ENCODE measurements at regions not wholly inside any gene's neighbourhood (a gene's known extent, or its start where the extent isn't known, plus 50 kb on each side); places are given as distances from the start of the nearest gene placed in this dataset.

DNA sequence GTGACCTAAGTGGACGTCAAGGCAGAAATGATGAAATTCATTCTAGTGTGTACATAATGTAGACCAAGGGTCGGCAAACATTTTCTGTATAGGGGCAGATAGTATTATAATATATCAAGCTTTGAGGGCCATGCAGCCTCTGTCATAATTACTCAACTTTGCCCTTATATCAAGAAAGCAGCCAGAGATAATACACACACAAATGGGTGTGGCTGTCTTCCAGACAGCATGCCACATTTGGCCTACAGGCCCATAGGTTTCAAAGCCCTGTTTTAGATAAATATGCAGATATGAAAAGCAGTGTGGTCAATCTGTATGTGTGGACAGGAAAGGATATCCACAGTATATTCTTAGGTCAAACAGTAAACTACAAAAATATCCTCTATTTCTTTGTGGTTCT, 320.1 kb upstream of the FMN2 start:
- H3K4me3 ChIP-seq (ENCODE audit: low read depth, low read length) = no peak overlapping the region
- TF ChIP-seq, protein P1, sequence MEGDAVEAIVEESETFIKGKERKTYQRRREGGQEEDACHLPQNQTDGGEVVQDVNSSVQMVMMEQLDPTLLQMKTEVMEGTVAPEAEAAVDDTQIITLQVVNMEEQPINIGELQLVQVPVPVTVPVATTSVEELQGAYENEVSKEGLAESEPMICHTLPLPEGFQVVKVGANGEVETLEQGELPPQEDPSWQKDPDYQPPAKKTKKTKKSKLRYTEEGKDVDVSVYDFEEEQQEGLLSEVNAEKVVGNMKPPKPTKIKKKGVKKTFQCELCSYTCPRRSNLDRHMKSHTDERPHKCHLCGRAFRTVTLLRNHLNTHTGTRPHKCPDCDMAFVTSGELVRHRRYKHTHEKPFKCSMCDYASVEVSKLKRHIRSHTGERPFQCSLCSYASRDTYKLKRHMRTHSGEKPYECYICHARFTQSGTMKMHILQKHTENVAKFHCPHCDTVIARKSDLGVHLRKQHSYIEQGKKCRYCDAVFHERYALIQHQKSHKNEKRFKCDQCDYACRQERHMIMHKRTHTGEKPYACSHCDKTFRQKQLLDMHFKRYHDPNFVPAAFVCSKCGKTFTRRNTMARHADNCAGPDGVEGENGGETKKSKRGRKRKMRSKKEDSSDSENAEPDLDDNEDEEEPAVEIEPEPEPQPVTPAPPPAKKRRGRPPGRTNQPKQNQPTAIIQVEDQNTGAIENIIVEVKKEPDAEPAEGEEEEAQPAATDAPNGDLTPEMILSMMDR (IDR thresholded peaks at IDR 0.05; ENCODE audit: insufficient read depth, low read depth, low read length, missing control alignments) = no peak
- DNase-seq (ENCODE audit: low read depth) = no peak

DNA sequence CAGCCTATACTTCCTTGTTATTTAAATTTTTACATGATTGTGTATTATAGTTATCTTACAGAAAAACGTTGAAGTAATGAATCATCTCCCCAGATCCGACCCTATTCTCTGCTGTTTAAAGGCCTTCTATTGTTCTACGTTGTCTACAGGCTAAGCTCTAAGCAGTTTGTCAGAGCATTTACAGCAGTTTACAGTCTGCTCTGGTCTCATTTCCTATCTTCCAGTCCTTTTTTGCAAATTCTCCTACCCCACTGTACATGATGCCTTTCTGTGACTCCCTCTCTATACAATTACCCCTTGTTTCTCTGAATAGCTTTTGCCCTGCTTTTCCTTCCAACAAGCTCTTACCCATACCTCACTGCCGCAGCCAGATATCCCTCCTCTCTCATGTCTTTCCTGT, 319.2 kb upstream of the FMN2 start:
- TF ChIP-seq, protein P1 (IDR thresholded peaks at IDR 0.05; ENCODE audit: insufficient read depth, low read depth, low read length, missing control alignments) = no peak
- no peak for DNase-seq (ENCODE audit: low read depth)
- no peak overlapping the region for H3K4me3 ChIP-seq (ENCODE audit: low read depth, low read length)

DNA sequence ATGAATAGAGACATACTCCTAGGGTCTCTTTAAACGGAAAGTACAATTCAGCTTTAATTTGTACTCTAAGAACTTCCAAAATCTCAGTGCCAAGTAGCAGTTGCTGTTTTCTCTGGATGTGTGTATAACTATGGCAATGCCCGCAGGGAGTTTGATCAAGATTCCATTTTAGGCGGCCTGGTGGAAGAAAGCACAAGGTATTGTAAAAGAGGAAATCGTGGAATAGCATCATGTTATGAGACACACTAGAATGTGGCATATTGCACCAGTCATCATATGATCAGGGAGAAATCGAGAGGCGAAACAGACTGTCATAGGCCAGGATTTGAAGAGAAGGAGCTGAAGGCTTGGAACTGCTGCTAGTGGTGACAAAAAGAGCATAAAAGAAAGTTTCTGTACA, 316.2 kb upstream of the FMN2 start:
- TF ChIP-seq, protein P1 (IDR thresholded peaks at IDR 0.05; ENCODE audit: insufficient read depth, low read depth, low read length, missing control alignments) = no peak
- no peak overlapping the region for H3K4me3 ChIP-seq (ENCODE audit: low read depth, low read length)
- DNase-seq (ENCODE audit: low read depth) = no peak

DNA sequence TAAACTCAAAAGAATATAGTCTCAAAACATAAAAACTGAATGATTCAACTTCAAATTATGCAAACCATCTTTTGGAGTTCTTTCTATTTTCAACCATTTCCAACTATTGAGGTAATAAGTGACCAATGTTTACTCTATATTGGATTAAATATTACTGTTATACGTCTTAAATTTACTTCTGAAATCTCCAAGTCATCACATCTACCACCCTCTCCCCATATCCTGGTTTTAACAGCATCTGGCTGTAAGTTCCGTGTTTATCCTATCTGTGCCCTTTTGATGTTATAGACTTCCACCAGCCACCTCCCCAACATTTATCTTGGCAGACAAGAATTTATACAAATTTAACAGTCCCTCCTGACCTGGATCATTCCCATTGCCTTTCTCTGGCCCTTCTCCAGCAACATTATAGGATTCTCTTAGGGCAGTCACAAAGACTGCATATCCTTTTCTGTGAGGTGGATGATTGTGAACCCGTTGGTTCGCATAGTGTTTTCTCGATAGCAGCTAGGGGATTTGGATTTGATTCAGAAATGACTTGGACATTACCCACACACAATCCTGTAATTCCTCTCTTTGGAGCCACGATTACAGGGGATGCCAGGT, 313.4 kb upstream of the FMN2 start:
- TF ChIP-seq, protein P1 (IDR thresholded peaks at IDR 0.05; ENCODE audit: insufficient read depth, low read depth, low read length, missing control alignments) = no peak
- DNase-seq (ENCODE audit: low read depth) = no peak

DNA sequence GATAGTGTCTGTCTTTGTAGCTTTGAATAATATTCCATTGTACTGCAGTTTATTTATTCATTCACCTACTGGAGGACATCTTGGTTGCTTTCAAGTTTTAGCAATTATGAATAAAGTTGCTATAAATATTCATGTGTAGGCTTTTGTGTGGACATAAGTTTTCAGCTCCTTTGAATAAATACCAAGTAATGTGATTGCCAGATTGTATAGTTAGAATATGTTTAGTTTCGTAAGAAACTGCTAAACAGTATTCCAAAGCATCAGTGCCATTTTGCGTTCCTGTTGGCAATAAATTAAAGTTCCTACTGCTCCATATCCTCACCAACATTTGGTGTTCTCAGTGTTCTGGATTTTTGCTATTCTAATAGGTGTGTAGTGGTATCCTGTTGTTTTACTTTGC, 311.7 kb upstream of the FMN2 start:
- TF ChIP-seq, protein P1 (IDR thresholded peaks at IDR 0.05; ENCODE audit: insufficient read depth, low read depth, low read length, missing control alignments) = no peak
- no peak overlapping the region for H3K4me3 ChIP-seq (ENCODE audit: low read depth, low read length)
- no peak for DNase-seq (ENCODE audit: low read depth)

More for the DNA sequence above, 313.4 kb upstream of the FMN2 start:
- no peak overlapping the region for H3K4me3 ChIP-seq (ENCODE audit: low read depth, low read length)

DNA sequence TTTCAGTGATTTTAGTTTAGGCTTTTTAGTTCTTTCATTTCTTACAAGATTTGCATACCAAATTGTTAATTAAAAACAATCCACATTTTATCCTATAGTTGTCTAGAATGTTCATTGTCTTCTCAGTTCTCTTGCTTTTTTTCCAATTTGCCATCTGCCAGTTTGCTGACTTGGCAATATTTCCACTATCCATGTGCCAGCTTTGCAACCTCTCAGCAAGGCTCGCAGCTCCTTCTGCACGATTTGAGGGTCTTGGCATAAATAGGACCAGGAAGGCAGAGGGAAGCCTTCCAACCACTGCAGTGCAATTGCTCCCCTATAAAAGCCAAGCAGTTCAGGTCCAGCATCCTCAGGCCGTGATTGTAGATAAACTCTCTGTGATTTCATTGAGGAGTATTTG, 306.8 kb upstream of the FMN2 start:
- TF ChIP-seq, protein P1 (IDR thresholded peaks at IDR 0.05; ENCODE audit: insufficient read depth, low read depth, low read length, missing control alignments) = no peak
- no peak for DNase-seq (ENCODE audit: low read depth)
- H3K4me3 ChIP-seq (ENCODE audit: low read depth, low read length) = no peak overlapping the region

DNA sequence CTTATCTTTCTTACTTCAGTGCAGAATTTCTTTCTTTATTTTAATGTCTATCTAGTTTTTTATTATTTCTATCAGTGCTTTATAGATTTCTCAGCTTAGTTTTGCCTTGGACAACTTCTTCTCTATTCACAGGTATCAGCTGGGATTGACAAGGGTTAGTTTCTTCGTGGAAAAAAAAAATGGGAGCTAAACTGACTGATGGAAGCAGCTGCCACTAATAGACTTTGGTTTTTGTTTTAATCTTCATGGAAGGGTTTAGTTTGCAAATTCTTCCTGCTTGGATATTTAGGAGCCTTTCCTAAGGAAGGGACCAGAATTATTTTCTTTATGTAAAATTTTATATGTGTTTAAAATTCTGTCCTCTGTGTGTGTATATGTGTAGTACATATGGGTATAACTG, 306.1 kb upstream of the FMN2 start:
- no peak for DNase-seq (ENCODE audit: low read depth)
- H3K4me3 ChIP-seq (ENCODE audit: low read depth, low read length) = no peak overlapping the region
- TF ChIP-seq, protein P1 (IDR thresholded peaks at IDR 0.05; ENCODE audit: insufficient read depth, low read depth, low read length, missing control alignments) = no peak
